Occipital lobe (tissue), 1 donor: ENCODE measurements at regions not wholly inside any gene's neighbourhood (a gene's known extent, or its start where the extent isn't known, plus 50 kb on each side); places are given as distances from the start of the nearest gene placed in this dataset.

Experiments
- DNase-seq: peaks from one replicate; lab custom pipeline; 2025; lab: John Stamatoyannopoulos, UW

DNA sequence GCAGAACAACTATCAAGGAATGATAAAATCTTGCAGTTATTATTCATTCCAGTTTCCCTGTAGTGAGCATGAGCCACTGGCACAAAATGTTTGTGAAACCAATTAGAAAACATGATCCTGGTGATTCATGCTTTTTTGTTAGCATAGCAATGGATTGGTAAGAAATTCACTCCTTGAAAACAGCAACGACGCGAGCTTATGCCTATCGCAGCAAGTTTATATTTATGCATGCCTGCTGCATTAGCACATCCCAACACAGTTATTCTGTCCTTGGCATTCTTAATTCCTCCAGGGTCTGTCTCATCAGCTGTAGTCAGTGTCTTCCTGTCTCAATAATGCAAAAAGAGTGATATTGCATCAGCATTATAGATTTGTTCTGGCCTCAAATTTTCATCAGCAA, 975.9 kb downstream of the STIM2 start:
- no peak for DNase-seq

DNA sequence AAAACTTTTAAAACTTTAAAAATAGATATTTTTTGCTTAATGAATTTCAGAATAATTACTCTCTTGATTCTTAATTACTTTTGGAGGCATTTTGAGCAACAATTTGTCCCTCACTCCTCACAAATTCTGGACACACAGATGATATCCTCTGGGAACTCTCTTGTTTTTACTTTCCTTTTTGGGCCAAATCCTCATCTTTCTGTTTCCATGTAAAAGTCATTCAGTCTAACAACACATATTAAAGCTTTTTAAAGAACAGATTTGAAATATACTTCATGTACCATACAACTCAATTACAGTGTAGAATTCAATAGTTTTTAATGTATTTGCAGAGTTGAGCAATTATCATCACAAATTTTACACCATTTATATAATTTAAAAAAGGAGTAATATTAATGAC, 983.1 kb downstream of the STIM2 start:
- no peak for DNase-seq

GRCh38 chr4:27844376-27844775, 983.7 kb downstream of the STIM2 start:
- DNase-seq, result no peak

DNA sequence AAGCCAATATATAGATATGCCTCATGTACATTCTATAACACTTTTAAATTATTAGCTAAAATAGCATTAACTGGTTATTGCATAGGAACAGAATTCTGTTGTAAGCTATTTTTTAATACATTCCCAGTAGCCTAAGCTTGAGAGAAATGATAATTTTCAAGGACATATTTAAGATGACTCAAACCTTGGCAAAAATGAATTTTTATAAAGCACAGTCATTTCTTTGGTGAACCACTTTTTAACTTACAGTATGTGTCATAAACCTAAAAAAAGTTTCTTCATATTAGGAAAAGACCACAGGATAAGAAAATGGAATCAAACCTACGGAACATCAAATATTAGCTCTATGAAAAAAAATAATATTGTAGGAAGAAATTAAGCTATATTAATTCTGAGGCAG, 986.3 kb downstream of the STIM2 start:
- DNase-seq, result no peak

- DNase-seq, result peak; percentile 9
Observed at GRCh38 chr4:27861381-27861787, 1000.7 kb downstream of the STIM2 start.

DNA sequence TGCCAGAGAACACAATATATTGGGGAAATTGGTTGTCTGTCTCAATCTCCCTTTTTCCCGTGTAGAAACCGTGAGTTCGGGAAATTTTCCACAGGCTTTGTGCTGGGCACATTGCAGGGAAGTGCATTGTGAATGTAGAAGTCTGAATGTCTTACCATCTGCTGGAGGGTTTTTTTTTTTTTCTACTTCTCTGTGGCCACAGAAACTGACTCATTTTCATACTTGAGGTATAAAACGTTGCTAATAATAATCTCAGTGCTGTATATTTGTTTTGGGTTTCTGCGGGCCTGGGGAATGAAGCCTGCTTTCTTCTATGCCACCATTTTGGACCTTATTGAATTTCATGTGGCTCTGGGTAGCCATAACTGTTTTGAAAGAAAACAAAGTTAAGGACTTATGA, 1001.2 kb downstream of the STIM2 start:
- DNase-seq, result peak; percentile 8

GRCh38 chr4:27873596-27873995, 1013.0 kb downstream of the STIM2 start:
- no peak for DNase-seq

DNA sequence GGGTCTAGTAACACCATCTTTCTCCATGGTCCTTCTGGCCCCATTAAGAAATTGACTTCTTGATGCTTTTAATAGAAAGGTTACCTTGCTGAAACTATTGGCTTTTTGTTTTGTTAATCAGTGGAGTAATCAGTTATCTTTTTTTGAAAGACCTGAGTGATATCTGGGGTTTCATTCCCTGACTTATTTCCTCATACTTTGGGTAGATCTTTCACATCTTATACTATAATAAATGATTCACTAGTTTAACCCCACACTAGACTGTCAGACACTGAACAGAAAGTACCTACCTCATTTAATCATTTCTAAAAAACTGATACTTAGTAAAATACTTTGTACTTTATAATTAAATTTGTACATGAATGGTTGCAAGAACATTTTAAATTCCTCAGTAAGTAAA, 1021.1 kb downstream of the STIM2 start:
- no peak for DNase-seq

DNA sequence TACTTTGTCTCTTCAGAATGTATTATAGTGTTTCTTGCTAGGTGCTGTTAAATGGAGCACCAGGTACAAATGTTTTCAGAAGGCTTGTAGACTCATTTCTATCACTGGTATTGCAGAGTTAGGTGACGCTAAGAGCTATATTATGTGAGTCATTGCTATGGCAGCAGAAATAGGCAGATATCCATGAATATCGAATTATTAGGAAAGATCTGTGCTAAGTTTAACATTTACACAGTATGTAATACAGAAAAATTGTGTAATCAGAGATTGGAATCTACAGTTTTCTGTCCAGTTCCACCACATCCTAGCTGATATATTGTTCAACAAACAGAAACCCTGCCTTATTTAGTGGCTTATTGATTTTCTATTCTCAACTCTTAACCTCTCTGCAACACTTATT, 1025.5 kb downstream of the STIM2 start:
- DNase-seq, result no peak

DNA sequence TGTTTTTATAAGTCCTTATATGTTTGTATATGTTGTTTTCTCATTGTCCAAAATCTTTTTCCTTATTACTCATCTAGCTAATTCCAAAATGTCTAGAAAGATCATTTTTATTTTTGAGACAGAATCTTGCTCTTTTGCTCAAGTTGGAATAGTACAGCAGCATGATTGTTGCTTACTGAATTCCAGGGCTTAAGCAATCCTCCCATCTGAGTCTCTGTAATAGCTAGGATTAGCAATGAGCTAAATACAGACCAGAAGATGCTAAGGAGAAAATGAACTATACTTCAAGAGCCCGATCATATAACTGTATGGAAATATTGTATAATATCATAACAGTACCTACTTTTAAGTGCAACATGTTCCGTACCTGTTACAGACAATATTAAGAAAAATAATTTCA, 1027.0 kb downstream of the STIM2 start:
- DNase-seq, result no peak

DNA sequence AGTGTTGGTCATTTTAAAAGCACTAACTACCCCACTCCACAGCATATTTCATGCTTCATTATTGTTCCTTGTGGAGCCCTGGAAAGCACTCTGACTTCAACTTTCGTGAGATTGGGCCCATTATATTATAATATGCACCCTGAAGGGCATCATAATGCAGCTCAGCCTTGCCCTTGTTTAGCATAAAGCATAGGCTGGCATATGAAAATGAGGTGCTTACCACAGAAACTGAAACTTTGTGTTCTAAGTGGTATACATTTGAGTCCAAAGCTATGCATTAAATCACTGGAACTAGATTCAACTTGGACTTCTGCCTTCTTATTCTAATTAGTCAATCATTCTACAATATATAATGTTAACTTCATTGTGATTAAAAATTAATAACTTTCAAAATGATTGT, 1027.9 kb downstream of the STIM2 start:
- DNase-seq, result no peak

DNA sequence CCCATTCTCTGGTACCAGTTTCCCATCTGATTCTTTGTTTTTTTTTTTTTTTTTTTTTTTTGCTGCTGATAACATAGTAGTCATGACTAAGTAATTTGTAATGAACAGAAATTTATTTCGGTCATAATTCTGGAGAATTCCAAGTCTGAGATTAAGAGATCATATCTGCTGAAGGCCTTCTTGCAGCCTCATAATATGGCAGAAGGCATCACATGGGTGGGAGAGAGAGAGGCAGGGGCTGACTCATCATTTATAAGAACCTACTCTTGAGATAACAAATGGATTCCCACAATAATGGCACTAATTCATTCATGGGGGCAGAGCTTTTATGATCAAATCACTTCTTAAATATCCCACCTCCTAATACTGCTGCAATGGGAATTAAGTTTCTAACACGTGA, 1034.3 kb downstream of the STIM2 start:
- no peak for DNase-seq

- DNase-seq, result no peak
Observed at GRCh38 chr4:27908356-27908755, 1047.7 kb downstream of the STIM2 start.

DNA sequence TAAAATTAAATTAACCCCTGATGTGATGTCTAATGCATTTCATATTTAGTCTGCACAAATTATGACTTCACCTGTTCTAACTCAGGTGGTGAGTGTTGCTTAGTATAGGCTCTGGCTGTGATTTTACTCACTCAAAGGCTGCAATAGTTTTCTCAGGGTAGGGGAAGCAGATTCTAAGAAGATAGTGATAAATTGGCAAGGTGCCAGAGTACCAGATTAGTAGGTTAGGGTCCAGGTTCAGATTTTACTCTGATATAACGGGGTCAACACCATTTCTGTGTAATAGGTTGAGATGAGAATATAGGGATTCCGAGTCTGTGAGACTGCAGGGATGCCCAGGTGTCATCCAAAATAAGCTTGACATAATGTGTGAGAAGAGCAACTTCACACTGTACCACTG, 1049.6 kb downstream of the STIM2 start:
- DNase-seq, result no peak

GRCh38 chr4:27911047-27911446, 1050.4 kb downstream of the STIM2 start:
- DNase-seq, result no peak

DNA sequence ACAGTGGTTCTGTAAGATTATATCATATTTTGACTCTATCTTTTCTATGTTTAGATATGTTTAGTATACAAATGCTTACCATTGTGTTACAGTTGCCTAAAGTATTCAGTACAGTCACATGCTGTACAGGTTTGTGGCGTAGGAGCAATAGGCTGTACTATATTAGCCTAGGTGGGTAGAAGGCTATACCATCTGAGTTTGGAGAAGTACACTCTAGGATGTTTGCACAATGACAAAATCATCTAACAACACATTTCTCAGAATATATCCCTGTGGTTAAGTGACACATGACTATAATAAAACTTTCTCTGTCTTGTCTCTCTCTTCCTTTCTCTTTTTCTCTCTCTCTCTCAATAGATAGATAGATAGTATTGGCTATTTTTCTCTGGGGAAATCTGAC, 1053.1 kb downstream of the STIM2 start:
- no peak for DNase-seq

DNA sequence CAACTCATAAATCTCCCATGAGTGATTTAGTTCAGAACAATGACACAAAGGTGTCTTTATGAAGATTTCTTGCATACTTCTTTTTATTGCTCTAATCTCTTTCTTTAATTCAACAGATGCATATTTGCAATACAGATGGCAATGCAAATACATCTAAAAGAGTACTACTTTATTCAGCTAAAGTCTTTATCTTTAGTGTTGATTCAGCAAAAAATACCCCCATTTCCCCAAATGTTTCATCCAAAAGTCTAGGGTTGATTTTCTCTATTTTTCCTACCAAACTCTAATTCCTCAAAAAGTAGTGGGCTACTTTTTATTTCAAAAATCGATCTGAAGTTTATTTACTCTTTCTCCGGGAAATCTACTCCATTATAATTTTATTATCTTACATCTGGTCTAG, 1055.2 kb downstream of the STIM2 start:
- no peak for DNase-seq

DNA sequence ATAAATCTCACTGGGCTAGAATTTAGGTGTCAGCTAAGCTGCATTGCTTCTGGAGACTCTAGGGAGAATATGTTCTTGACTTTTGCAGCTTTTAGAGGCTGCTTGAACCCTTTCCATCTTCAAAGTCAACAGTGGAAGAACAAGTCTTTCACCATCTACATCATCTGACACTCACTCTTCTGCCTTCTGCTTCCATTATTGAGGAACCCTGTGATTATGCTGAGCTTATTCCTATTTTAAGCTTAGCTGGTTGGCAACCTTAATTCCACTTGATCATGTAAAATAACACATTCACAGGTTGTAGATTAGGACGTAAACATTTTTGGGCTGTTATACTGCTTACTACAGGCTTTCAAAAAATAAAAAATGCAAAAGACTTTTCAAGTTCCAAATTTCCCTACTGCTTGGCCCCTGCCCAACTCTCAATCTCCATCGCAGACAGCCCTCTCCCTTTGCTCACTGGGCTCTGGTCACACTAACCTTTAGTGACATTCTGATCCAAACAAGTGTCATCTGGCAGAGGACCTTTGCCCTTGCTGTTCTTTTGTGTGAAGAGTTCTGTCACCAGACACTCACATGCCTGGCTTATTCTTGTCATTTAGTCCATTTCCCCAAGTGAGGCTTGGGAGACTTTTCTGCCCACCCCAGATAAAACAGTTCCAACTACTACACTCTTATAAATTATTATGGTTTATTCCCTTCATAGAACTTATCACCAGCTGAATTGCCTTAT, 1056.0 kb downstream of the STIM2 start:
- no peak for DNase-seq

DNA sequence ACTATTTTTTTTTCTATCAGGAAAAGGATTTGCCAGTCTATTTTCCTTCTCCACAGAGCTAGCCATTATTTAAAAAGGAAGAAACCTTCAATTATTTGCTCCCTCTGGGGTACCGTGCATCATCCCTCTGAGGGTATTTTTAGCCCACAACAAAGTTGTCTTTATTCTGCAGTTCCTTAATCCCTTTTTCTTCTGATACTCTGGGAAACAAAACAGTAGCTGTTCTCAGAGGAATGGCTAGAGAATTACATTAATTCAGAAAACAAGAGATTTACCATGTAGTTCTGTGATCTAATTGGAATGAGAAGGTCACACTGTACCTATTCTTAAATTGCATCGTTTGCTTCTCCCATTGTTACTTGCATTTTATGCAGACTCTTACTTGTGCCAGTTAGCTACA, 1056.7 kb downstream of the STIM2 start:
- DNase-seq, result no peak

DNA sequence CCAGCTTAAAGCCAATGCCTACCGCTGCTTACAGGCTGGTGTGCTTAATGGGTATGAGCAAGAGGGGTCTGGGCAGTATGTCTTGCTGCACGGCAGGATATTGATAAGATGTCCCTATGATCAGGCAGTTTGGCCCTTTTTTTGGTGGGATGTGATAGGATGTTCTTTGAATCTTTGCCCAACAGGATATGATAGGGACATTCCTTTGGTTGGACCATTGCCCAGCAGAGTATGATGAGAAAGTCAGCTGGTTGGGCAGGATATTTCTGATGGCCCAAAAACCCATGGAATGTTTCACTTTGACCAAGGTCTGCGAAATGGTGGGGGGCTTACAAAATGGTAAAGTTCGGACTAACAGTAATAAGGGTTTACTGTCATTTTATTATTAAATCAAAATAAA, 1060.6 kb downstream of the STIM2 start:
- no peak for DNase-seq

DNA sequence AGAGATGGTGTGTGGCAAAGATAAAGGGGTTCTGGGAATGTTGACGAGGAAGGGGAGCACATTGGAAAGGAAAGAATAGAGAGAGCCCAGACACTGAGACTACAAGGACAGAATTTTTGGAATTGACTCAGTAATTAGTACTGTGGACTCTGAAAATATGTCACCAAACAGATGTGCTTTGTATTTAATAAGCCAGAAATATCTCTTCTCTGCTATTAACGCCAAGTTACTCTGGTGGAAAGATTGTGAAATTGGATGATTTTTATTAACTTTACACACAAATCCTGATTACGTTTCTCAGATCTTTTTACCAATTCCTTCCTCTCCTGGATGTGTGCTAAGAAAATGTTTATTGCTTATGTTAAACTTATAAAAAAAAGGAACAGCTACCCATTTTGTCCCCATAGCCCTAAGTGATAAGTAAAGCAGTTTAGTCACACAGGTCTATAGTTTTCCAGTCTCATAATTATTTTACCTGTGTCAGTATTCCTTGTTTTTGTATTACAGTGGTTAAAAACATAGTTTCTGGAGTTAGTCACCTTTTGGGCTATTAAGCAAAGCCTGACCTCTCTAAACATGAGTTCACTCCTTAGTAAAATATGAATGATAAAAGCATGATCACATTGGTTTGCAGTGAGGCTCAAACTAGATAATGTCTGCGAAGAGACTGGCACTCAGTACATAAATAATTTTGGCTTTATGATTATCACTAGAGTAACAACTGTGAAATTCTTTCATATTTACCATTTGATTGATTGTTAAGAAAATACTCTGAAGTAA, 1068.3 kb downstream of the STIM2 start:
- DNase-seq, result no peak

GRCh38 chr4:27930291-27930690, 1069.7 kb downstream of the STIM2 start:
- DNase-seq, result no peak

GRCh38 chr4:27930976-27931375, 1070.3 kb downstream of the STIM2 start:
- no peak for DNase-seq
